GM23338 (cell line): ENCODE measurements at regions not wholly inside any gene's neighbourhood (a gene's known extent, or its start where the extent isn't known, plus 50 kb on each side); places are given as distances from the start of the nearest gene placed in this dataset.

Experiments
- CREB1 ChIP-seq: fragments of 250-450 bp; sonication (Bioruptor Pico); IDR thresholded peaks from 2 replicates; pipeline ENCODE4 v1.5.0; 2020; ENCODE audit warnings: low read depth, mild to moderate bottlenecking, moderate library complexity
- CTCF ChIP-seq, 2 experiments: fragments of 200-600 bp in 1 of 2; sonication (generic) in 1 of 2; conservative IDR thresholded peaks; 2 replicates each; pipeline versions ENCODE4 v1.5.1 to v1.6.1; 2016 to 2017; ENCODE audit warnings: antibody characterized with exemption in 2 of 2, low read depth in 2 of 2, mild to moderate bottlenecking in 2 of 2, moderate library complexity in 1 of 2
- EZH2 ChIP-seq: fragments of 200-600 bp; sonication (generic); IDR thresholded peaks from one replicate; pipeline ENCODE4 v1.8.0; 2017; ENCODE audit warnings: antibody characterized with exemption, mild to moderate bottlenecking, low read depth; ENCODE audit not compliant: unreplicated experiment
- EZH2phosphoT487 ChIP-seq: fragments of 200-600 bp; sonication (generic); IDR thresholded peaks from one replicate; pipeline ENCODE4 v1.8.1; 2018; ENCODE audit warnings: antibody characterized with exemption; ENCODE audit not compliant: unreplicated experiment
- POLR2AphosphoS5 ChIP-seq: IDR thresholded peaks from 2 replicates; pipeline ENCODE4 v1.6.1; 2016; ENCODE audit warnings: antibody characterized with exemption, low read depth
- REST ChIP-seq: IDR thresholded peaks from one replicate; pipeline ENCODE4 v1.6.1; 2018; ENCODE audit warnings: antibody characterized with exemption; ENCODE audit not compliant: unreplicated experiment
- STAT1 ChIP-seq: IDR thresholded peaks from one replicate; pipeline ENCODE4 v1.6.1; 2016; ENCODE audit warnings: antibody characterized with exemption; ENCODE audit not compliant: unreplicated experiment
- ZNF331 ChIP-seq: fragments of 250-450 bp; sonication (Bioruptor Pico); IDR thresholded peaks from 2 replicates; pipeline ENCODE4 v1.5.0; 2020; ENCODE audit warnings: low read depth, mild to moderate bottlenecking, moderate library complexity

- TF ChIP-seq CTCF (conservative IDR thresholded peaks at IDR 0.05; ENCODE audit: low read depth in 2 of 2): no peak
- no peak for TF ChIP-seq EZH2phosphoT487
- no peak for TF ChIP-seq EZH2
- no peak for TF ChIP-seq POLR2AphosphoS5
- no peak for TF ChIP-seq REST
- no peak for TF ChIP-seq ZNF331 (CRISPR knock-in tag)
- TF ChIP-seq CREB1 (CRISPR knock-in tag): no peak
- no peak for TF ChIP-seq STAT1
Observed at GRCh38 chr6:49225471-49225870, 237.6 kb downstream of the MMUT start.
